Thymus (tissue), 11 donors: ENCODE measurements at regions not wholly inside any gene's neighbourhood (a gene's known extent, or its start where the extent isn't known, plus 50 kb on each side); places are given as distances from the start of the nearest gene placed in this dataset.

ENCODE experiments used
- DNase-seq, 9 donors: peaks; one replicate each; pipeline ENCODE4 v3.0.0-alpha.2; 2013; ENCODE audit warnings: low spot score in 9 of 9, low read depth in 6 of 9, missing footprints in 1 of 9
- H3K27ac ChIP-seq, 2 donors: one replicate each; pipeline ENCODE4 v1.5.1; 2013; ENCODE audit warnings: control low read depth in 1 of 2, low read depth in 1 of 2, low read length in 1 of 2, mild to moderate bottlenecking in 1 of 2, moderate library complexity in 1 of 2
- H3K27me3 ChIP-seq, 2 donors: one replicate each; pipeline ENCODE4 v1.5.1; 2013; ENCODE audit warnings: low read length in 1 of 2; ENCODE audit not compliant: control insufficient read depth in 2 of 2, insufficient read depth in 1 of 2
- H3K36me3 ChIP-seq, 2 donors: one replicate each; pipeline ENCODE4 v1.5.1; 2013; ENCODE audit warnings: low read length in 1 of 2, mild to moderate bottlenecking in 1 of 2, moderate library complexity in 1 of 2; ENCODE audit not compliant: control insufficient read depth in 2 of 2, insufficient read depth in 2 of 2
- H3K4me1 ChIP-seq, 2 donors: one replicate each; pipeline ENCODE4 v1.5.1; 2013; ENCODE audit warnings: low read length in 2 of 2; ENCODE audit not compliant: control insufficient read depth in 2 of 2, insufficient read depth in 2 of 2
- H3K4me3 ChIP-seq, 2 donors: one replicate each; pipeline ENCODE4 v1.5.1; 2013; ENCODE audit warnings: low read length in 2 of 2, control low read depth in 1 of 2, mild to moderate bottlenecking in 1 of 2
- H3K9me3 ChIP-seq, 2 donors: one replicate each; pipeline ENCODE4 v1.5.1; 2013; ENCODE audit warnings: low read length in 1 of 2, mild to moderate bottlenecking in 1 of 2; ENCODE audit not compliant: control insufficient read depth in 2 of 2, insufficient read depth in 1 of 2
- WGBS: extraction: QIAGEN DNeasy Blood & Tissue Kit; methylation state at CpG from one replicate; pipeline ENCODE4 v1.1.7; 2013; 5-methylcytosine and 5-hydroxymethylcytosine counted together
- donor health status: healthy.

GRCh38 chr11:25981998-25982397 lies 349.9 kb upstream of the ANO3 start:
- H3K27ac ChIP-seq: no peak overlapping the region
- no peak overlapping the region for H3K4me3 ChIP-seq
- H3K36me3 ChIP-seq: no peaks in the 10 kb centered on the region
- WGBS: 14% methylated on average over 4 of the region's 4 CpGs
- no peaks in the 10 kb centered on the region for H3K27me3 ChIP-seq
- no peaks in the 10 kb centered on the region for H3K4me1 ChIP-seq
- DNase-seq: peak in 2 of 9 donors; percentile 0 to 1
- H3K9me3 ChIP-seq: no peaks in the 10 kb centered on the region

GRCh38 chr11:25983280-25983679 lies 348.6 kb upstream of the ANO3 start:
- Histone ChIP-seq H3K4me3 (no peak overlapping the region), H3K4me1 (no peaks in the 10 kb centered on the region), H3K27ac (no peak overlapping the region), H3K27me3 (no peaks in the 10 kb centered on the region), H3K9me3 (no peaks in the 10 kb centered on the region), H3K36me3 (no peaks in the 10 kb centered on the region)
- DNase-seq: no peak
- WGBS: 94% methylated on average over 3 of the region's 3 CpGs

- Histone ChIP-seq H3K9me3 (no peaks in the 10 kb centered on the region), H3K27me3 (no peaks in the 10 kb centered on the region), H3K27ac (no peak overlapping the region), H3K4me3 (no peak overlapping the region), H3K4me1 (no peaks in the 10 kb centered on the region), H3K36me3 (no peaks in the 10 kb centered on the region)
- 59% methylated on average over 2 of the region's 2 CpGs for WGBS
- DNase-seq: no peak
Observed at GRCh38 chr11:25988178-25988577, 343.8 kb upstream of the ANO3 start.

GRCh38 chr11:25990406-25990805 lies 341.5 kb upstream of the ANO3 start:
- H3K27ac ChIP-seq: no peak overlapping the region
- no peak overlapping the region for H3K4me3 ChIP-seq
- no peaks in the 10 kb centered on the region for H3K4me1 ChIP-seq
- H3K36me3 ChIP-seq: no peaks in the 10 kb centered on the region
- 91% methylated on average over 3 of the region's 3 CpGs for WGBS
- no peaks in the 10 kb centered on the region for H3K9me3 ChIP-seq
- DNase-seq: no peak
- no peaks in the 10 kb centered on the region for H3K27me3 ChIP-seq

GRCh38 chr11:25991476-25991875 lies 340.5 kb upstream of the ANO3 start:
- Histone ChIP-seq H3K27me3 (no peaks in the 10 kb centered on the region), H3K36me3 (no peaks in the 10 kb centered on the region), H3K27ac (no peak overlapping the region), H3K4me1 (no peaks in the 10 kb centered on the region), H3K9me3 (no peaks in the 10 kb centered on the region), H3K4me3 (no peak overlapping the region)
- 79% methylated on average over 2 of the region's 2 CpGs for WGBS
- DNase-seq: no peak

GRCh38 chr11:25992294-25992693 lies 339.6 kb upstream of the ANO3 start:
- Histone ChIP-seq H3K4me1 (no peaks in the 10 kb centered on the region), H3K4me3 (no peak overlapping the region), H3K9me3 (no peaks in the 10 kb centered on the region), H3K27ac (no peak overlapping the region), H3K27me3 (no peaks in the 10 kb centered on the region), H3K36me3 (no peaks in the 10 kb centered on the region)
- WGBS: 85% methylated on average over 3 of the region's 3 CpGs
- DNase-seq: no peak

GRCh38 chr11:25993016-25993415 lies 338.9 kb upstream of the ANO3 start:
- DNase-seq: no peak
- no peaks in the 10 kb centered on the region for H3K9me3 ChIP-seq
- H3K27me3 ChIP-seq: no peaks in the 10 kb centered on the region
- H3K4me3 ChIP-seq: no peak overlapping the region
- 96% methylated on average over 2 of the region's 2 CpGs for WGBS
- H3K27ac ChIP-seq: no peak overlapping the region
- no peaks in the 10 kb centered on the region for H3K4me1 ChIP-seq
- no peaks in the 10 kb centered on the region for H3K36me3 ChIP-seq

GRCh38 chr11:26011474-26011873 lies 320.5 kb upstream of the ANO3 start:
- Histone ChIP-seq H3K4me1 (no peaks in the 10 kb centered on the region), H3K9me3 (no peaks in the 10 kb centered on the region), H3K27me3 (no peaks in the 10 kb centered on the region), H3K36me3 (no peaks in the 10 kb centered on the region), H3K4me3 (no peak overlapping the region), H3K27ac (no peak overlapping the region)
- 87% methylated on average over 1 of the region's 1 CpG for WGBS
- no peak for DNase-seq

- Histone ChIP-seq H3K4me3 (no peak overlapping the region), H3K27me3 (no peaks in the 10 kb centered on the region), H3K4me1 (no peaks in the 10 kb centered on the region), H3K27ac (no peak overlapping the region), H3K36me3 (no peaks in the 10 kb centered on the region), H3K9me3 (no peaks in the 10 kb centered on the region)
- WGBS: 89% methylated on average over 6 of the region's 6 CpGs
- no peak for DNase-seq
Observed at GRCh38 chr11:26014456-26015115, 317.3 kb upstream of the ANO3 start.
